HG03175 (cell line): ENCODE measurements at regions not wholly inside any gene's neighbourhood (a gene's known extent, or its start where the extent isn't known, plus 50 kb on each side); places are given as distances from the start of the nearest gene placed in this dataset.

Experiments used
- ATAC-seq: cut with Tn5 transposase; IDR thresholded peaks from one replicate; pipeline ENCODE4 v1.9.1; 2021; ENCODE audit warnings: mild to moderate bottlenecking, moderate library complexity; ENCODE audit not compliant: unreplicated experiment

DNA sequence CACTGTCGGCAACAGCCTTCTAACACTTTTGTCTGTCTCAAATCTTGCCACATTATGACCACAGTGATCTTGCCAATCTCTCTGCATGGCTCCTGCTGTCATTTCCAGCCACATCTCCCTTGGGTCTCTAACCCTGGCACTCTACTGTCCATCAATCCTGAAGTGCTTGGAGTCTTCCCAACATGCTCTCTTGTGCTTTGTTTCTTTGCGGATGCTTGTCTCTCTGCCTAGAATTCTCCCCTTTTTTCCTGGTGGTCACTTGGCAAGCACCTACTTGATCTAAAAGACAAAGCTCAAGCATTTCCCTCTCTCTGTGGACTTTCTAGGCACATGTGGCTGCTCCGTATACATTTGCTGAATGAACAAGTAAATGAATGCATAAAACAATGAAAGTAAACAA is 290.7 kb upstream of the MAP3K7 start:
- ATAC-seq = no peak

DNA sequence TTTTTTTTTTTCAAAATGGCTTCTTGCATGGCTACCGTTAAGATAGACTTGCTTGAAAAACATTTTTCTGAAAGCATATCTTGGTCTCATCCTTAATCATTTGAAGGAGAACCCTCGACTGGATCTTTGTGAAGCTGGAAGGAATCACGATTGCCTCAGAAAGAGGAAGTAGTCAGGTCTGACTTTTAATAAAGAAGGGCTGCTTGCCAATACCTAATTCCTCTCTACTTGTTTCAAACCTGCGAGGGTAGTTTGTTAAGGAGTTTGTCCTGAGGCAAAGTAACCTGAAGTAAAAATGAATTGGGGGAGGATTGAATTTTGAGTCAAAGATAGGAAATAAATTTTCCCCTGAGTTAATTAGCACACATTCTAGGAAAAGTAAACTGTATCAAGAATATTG is 288.1 kb upstream of the MAP3K7 start:
- ATAC-seq = no peak

DNA sequence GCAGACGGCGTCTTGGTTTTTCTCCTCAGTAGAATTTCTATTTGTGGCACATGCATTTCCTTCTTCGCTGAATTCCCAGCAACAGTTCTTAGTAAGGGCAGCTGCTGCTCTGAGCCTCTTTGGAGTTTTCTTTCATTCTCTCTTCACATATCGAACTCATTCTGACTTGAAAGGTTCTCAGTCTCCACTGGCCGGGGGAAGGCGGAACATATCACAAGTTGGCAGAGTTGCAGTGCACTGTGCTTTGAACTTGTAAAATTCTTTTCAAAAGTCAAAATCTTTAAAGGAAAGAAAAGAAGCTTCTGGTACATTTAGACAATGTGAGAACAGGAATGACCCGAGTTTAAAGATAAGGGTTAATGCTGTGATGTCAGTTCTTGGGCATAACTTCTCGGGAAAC is 286.1 kb upstream of the MAP3K7 start:
- ATAC-seq = no peak

DNA sequence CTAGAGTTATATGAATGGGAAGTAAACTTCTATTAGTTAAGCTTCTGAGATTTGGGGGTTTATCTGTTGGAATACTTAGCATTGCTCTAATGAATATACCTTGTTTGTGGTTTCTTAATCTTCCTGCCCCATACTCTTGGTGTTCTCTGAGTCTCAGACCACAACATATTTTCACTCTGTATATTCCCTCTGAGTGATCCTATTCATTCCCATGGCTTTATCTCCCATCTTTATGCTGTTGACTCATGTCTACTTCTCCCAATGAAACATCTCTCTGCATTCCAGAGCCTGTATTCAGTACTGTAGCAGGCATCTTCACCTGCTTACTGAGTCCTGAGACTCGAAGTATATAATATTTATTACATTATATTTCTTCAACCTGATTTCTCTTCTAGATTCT is 283.7 kb upstream of the MAP3K7 start:
- ATAC-seq = no peak

DNA sequence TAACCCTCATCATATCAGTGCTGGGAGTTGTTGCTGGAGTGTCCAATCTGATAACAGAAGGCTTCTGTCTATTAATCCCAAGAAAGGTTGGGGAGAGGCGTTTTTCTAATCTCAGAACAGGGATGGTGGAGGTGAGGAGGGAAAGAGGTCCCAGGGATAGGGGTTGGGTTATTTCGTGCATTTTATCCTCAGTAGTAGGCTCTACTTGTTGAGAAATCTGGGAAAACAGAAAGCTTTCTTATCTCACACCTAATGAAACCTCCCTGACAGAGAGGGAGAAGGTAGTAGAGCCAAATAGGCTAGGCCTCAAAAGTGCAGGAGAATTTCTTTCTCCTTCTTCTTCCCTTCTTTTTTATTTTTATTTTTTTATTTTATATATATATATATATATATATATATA is 281.8 kb upstream of the MAP3K7 start:
- ATAC-seq = no peak

DNA sequence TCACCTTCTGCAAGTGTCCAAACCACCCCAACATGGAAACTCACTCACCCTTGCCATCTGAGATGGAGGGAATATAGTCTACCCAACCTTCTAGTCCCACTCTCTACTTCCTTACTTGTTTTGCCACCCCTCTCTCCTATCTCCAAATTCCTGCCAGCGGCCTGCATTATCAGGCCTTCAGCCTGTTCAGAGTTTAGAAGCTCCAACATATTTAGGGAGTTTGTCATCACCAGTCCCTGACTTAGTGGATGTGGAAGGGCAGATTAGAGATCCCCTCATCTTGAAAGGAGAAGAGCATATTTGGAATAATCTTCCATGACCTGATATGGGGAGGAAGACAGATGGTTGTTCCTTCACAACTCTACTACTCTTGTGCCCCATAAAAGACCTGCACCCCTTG is 281.4 kb upstream of the MAP3K7 start:
- no peak for ATAC-seq

DNA sequence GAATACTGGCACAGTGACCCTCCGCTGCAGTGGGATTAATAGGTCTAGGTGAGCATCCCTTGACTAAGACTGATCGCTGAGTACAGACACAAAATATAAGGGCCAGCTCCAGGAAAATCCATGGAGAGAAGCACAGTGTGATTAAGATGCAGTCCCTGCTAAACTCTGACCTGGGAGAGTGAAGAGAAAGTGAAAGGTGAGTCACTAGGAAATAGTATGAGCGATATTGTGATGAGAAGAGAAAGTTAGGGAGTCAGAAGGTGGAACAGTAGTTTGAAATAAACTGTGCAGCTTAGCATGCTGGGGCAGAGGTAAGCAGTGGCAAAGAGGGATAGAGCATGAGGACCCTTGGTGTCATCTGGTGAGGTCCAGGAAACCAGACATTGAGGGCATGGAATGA is 278.6 kb upstream of the MAP3K7 start:
- ATAC-seq = no peak

DNA sequence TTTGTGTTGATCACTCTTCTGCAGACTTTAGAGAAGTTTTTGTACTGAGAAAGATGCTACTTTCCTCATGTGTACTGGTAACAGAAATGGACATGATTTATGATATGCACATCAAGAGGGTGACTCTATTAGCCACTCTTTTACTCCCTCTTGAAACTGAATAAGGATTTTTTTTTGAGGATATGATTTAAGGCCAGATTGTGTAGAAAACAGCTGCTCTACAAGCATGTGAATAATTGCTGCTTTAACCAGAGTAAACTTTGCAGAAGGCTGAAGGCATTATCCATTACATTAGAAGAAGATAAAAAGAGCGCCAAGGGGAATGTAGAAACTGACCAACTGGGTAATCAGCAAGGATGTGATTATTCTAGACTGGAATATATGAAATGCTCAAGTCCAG is 276.2 kb upstream of the MAP3K7 start:
- no peak for ATAC-seq

DNA sequence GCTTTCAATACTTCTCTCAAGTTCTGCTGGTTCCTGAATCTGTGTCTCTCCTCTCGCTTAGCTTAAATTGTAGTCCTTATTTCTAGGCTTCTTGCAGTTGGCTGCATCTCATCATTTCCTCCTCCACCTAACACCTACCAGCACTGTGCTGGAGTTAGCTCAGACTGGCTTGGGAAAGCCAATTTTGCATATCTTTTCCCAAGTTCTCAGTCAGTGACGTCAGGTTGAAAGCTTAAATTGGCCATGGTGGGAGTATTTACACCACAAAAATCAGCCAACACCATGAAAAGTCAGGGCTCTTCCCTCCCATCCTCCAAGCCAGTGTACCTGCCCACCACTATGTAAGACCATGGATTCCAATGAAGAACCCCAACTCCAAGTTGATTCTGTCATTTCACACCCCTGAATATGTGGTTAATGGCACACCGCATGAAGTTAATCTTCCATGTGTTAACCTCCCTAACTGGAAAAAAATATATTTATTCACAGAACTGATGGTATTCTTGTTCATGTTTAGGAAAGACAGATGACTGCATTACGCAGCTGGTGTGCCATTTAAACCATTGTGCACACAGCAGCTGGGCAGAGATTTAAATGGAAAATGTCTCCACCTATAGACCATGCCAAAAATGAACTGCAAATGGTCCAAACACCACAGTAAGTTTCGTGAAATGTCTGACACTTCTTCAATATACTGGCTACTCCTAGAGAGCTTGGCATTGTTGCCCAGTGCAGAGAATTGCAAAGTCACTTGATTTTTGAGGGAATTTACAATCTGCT is 274.1 kb upstream of the MAP3K7 start:
- ATAC-seq = no peak

DNA sequence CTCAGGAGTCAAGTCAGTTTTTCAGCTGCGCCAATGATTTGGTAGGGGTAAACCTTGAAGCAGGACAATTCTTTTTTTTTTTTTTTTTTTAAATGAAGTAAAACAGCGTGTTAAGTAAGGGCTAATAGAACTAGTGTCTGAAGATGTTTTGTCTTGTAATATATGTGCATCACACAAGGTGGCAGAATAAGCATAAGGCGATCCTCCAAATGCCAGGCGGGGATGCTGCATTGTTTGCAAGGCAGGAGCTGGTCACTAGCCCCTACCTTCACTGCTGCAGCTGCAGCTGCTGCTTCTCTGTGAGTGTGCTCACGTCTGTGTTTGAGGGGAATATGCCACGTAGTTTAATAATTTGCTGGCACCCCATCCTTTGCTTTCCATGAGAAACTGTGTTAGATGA is 272.7 kb upstream of the MAP3K7 start:
- ATAC-seq = no peak

DNA sequence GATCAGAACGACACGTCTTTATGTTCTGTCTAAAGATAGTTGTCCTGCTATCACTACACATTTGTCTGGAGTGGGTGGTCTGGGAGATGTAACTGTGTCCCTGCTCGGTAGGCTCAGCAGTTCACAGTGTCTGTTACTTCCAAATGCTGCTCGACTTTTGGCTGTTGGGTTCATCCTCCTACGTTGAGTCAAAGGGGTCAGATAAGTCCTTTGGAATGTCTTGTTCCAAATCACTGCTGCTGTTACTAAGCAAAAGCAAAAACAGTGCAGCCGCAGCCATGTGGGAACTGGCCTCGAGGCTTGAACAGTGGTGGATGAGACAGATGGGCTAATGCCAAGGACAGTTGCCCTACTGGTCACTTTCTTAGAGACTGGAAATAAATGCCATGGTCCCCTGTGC is 272.2 kb upstream of the MAP3K7 start:
- ATAC-seq = no peak

DNA sequence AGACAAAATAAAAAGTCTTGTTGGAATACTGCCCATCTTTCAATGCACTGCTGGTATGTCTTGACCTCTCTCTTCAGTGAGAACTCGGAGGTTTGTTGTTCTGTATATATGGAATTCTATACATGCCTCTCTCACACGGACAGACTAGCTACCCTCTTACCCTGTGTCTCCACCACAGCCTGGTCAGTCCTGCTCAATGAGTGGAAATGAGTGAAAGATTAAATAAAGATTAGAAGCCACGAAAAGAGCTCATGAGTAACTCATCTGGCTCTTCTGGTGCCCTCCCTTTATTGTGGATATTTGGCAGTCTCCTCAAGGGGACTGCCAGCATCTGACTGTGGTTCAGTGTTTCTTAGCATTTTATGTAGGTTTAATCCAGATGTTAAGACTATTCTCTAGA is 262.8 kb upstream of the MAP3K7 start:
- no peak for ATAC-seq

DNA sequence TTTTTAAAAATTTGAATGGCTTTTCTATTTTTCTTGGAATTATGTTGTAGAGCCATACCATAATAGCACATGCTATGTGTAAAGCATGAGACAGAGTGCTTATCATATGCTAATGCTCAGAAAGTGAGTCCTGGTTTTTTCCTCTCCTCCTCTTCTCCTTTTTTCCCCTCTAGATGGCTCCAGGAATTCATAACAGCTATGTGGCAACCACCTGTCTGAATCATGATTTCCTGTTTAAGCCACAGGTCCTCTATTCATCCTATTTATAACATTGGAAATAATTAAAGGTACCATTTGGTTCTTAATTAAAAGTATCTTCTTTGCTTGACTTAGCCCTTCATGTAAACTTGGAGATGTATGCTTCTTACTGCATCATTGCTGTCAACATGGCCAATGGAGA is 260.0 kb upstream of the MAP3K7 start:
- no peak for ATAC-seq

DNA sequence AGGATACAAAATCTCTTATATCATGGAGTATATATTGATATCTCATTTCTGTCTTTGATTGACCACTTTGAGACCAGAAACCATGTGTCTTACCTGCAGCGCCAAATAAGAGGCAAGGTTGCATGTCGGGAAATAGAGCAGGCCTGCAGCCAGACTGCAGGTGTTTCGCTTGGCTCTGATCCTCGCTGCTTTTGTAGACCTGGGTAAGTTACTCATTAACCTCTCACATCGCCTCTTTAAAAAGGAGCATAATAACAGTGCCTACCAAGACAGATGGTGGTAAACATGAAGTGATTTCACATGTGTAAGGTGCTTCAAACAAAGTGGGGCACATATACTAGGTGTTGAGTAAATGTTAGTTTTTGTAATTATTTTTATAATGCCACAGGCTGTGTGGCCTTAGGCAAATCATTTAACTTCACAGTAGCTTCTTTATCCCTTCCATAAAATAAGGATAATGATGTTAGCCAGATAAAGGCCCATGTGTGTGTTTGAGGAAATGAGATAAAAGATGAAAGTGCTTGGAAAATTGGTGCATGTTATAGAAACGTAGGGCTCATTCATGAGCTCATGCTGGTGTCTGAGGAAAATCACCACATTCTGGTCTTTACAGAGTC is 248.8 kb upstream of the MAP3K7 start:
- ATAC-seq = no peak

DNA sequence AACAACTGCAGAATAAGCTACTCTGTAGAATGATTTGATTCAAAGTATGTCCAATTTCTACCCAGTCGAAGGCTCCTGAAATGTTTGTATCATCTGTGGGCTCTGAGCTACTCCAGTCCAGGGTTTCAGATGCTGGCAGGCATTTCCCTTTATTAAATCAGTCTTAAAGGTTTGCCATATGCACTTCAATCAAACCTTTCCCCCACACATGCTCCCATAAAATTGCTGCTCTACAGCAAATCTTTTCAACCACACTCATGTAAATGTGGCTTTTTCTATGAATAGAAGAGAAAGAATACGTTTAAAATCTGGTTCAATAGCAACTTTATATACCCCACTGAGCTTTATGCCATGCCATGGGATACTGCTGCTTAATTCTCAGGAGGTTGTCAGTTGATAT is 242.4 kb upstream of the MAP3K7 start:
- ATAC-seq = no peak

DNA sequence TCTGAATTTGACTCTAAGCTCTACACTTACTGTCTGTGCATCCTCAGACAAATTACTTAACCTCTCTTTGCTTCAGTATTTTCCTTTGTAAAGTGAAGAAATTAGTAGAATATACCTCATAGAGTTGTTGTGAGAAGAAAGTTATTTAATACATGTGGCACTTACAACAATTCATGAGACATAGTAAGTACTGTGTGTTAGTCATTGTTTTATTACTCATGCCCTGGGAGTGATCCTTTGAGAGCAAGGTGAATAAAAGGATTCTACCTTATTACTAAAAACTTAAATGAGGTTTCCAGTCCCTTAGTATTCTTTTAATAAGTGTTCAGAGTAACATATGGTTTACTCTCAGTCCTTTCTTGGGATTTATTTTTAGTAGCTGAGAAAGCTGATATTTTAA is 233.6 kb upstream of the MAP3K7 start:
- no peak for ATAC-seq

DNA sequence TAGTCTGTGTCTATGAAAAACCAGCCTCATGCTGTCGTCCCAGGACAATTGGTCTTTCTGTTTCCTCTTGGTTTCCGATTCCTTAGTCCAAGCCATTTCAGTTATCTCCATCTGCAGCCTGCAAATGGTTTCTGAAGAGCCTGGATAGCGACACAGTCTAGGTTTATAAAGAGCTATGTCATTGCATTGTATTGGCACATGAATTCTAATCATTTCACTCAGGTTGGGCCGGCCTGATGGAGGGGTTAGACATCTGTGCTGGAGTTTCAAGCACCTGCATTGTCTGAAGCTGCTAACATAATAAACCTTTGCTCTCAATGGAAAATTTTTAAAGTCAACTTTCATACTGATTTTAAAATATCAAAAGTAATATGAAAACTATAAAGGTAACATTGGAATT is 232.6 kb upstream of the MAP3K7 start:
- ATAC-seq = no peak

DNA sequence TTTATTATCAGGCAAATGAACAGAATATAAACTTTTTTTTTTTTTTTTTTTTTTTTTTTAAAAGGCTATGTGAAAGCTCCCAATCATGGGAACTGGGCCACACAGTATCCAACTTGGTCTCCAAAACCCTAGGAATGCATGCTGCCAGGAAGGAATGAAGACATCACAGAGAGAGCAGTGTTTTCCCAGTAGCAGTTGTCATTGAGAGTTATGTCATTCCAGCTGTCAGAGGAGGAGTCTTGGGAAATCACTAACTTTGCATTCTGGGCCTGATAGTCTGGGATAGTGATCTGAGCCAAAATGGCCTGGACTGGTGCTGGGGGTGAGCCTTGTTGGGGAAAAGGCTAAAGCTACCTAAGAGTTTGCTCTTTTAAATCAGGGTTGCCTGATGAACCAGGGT is 231.3 kb upstream of the MAP3K7 start:
- ATAC-seq = no peak

DNA sequence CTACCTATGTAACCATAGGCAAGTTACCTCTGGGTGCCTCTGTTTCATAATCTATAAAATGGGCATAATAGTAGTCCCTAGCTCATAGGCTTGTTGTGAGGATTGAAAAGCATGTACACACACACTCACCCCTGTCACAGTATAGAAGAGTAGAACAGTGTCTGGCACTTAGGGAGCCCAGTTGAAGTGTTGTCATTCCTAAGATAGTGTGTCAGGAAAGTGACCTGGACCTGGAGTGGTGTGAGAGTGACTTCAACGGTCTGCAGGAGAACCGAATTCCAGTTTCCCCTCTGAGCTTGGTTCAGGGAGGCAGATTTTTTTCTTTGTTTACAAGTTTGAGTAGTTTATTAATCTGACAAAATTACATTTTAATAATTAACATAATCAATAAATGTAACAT is 229.9 kb upstream of the MAP3K7 start:
- ATAC-seq = no peak

DNA sequence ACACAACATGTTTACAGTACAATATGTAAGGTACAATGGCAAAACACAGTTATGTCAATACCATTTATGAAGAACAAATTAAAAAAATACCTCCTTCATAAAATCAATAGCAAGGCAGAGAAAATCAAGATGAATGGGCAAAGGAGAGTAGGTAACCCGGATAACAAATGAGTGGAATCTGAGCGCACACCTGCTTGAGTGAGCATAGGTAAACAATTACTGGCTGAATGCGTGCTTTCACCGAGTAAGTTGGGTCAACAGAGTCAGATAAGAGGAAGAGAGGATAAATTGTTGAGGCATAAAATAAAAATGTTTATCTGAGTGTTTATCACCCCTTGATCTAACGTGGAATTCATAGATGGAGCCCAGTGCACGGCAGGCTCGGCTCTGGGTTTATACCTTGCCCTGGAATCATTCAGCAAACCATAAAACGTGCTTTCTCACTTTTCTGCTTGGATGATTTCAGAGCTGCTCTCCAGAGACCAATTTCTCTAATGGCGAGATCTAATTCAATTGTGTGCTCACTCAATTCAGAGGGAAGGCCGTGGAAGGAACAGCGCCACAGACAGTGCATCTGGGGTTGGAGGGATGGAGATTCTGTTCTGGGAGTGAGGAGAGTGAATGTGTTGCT is 224.8 kb upstream of the MAP3K7 start:
- ATAC-seq = no peak

DNA sequence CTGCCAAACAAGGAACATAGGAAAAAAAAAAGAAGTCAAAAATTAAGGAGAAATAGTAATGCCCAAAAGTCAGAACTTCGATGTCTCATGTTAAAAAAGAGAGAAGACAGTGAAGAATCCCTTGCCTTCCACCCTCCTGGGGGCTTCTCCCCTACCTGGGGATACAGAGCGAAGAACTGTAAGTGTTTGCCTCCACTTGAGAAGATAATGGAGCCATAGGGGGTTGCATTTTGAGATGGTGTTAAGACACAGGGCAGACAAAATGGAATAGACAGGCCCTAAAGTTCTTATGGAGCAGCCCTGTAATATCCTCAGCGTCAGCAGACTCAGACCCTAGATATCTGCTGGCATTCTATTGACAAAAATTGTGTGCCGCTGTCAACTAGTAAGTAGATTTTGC is 222.2 kb upstream of the MAP3K7 start:
- ATAC-seq = no peak
